GM18505 (cell line): ENCODE measurements at regions not wholly inside any gene's neighbourhood (a gene's known extent, or its start where the extent isn't known, plus 50 kb on each side); places are given as distances from the start of the nearest gene placed in this dataset.

Source experiments
- ATAC-seq: cut with Tn5 transposase; IDR thresholded peaks from one replicate; pipeline ENCODE4 v1.9.1; 2021; ENCODE audit not compliant: unreplicated experiment
- POLR2A ChIP-seq: IDR thresholded peaks from 4 replicates; pipeline ENCODE4 v1.6.1; 2011; ENCODE audit warnings: borderline replicate concordance; ENCODE audit not compliant: insufficient read depth, insufficient read length; ENCODE audit errors: extremely low read depth

DNA sequence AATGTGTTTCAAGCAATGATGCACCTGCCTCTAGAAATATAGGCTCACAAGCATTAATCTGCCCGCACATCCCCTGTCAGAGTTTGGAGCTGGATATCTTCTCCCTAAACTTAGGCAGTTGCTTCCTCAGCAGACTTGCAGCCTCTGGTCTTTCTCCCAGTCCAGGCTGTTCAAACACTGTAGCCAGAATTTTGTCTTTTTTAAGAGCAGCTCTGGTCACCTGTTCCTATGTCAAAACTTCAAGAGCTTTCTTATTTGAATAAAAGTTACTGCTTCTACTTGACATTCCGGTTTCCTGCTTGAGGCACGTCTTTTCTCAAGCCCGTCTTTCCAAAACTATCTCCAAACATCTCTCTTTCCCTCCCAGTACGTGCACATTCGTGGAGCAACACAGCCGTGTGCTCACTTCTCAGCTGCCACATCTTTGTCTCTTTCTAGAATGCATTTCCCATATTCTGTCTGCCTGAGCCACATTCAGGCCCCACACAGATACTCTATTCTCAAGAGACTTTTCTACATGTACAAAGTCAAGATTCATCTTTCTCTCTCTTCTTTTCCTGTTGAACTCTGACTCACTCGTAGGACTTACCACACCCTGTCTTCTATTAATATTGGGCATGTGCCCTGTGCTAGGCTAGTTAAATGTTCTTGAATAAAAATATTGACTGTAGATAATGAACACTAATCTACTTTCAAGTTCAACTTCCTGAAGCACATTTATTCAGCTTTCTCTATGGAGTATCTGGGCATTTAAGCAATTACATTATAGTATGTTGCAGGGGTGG is 307.7 kb upstream of the SOX2 start:
- no peak for ATAC-seq
- no peak for TF ChIP-seq POLR2A

- no peak for TF ChIP-seq POLR2A
- ATAC-seq, result no peak
Measured at GRCh38 chr3:181402347-181402746, 309.4 kb upstream of the SOX2 start.

DNA sequence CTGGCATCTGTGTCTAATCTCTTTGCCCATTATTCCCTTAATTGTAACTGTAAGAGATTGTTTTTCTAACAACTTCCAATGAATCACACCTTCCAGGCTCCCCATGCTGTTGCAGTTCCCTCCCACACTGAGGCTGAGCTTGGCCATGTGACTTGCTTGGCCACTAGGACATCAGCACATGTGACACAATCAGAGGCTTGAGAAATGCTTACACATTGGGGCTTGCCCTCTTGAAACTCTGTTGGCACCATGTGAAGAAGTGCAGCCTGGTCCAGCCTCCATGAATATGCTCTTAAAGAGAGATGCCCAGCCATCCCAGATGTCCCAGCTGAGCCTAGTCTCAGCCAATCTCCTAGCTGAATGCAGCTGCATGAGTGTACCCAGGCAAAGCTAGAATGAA is 326.8 kb upstream of the SOX2 start:
- no peak for ATAC-seq
- no peak for TF ChIP-seq POLR2A

GRCh38 chr3:181383760-181384159 is 328.0 kb upstream of the SOX2 start:
- no peak for ATAC-seq
- TF ChIP-seq POLR2A, result no peak

DNA sequence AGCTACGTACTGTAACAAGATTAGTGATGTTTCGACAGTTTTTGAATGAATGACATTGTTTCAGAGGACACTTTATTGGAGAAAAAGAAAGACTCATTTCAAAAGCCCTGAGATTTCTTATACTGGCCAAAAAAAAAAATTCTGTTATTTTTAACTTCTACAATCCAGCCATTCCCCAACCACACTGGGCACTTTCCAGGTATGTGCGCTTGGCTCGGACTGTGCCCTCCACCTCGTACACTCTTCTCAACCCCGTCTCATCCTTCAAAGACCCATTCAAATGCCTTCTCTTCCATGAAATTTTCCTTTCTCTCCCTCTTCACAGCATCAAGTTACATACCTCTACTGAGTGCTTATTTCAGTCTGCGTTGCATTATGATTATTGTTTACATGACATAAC is 328.5 kb upstream of the SOX2 start:
- TF ChIP-seq POLR2A, result no peak
- ATAC-seq, result no peak

DNA sequence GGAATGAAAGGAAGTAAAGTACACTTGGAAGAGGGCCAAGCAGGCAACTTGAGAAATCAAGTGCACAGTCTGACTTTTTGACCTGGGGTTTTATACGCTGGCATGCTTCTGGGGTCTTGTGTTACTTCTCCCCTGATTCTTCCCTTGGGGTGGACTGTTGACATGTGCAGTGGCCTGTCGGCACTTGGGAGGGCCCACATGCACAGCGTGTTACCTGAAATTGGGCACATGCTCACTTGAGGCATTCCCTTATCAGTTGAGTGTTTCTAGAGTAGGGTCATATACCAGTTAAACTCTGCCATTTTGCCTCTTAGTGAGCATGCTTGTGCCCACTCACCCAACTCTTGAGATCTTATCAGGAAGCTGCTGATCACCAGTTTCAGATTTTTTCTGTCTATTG is 329.1 kb upstream of the SOX2 start:
- ATAC-seq, result no peak
- no peak for TF ChIP-seq POLR2A

DNA sequence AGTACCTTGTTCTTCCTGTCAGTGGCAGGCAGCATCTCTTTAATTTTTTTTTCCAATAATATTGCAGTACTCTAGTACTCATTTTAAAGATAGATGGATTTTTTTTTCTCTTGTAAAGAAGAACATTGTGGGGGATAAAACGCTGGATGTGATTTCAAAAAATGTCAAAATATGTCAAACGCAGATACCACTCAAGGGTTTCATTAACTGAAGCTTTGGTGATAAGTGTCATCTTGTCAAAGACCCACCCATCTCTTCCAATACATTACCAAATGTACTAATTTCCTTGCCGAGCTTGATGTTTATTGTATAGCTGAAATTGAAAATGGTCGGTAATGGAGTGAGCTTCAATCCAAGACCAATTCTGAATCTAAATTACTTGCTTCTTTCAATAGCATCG is 332.4 kb upstream of the SOX2 start:
- TF ChIP-seq POLR2A, result no peak
- no peak for ATAC-seq

GRCh38 chr3:181369637-181370036 is 342.1 kb upstream of the SOX2 start:
- TF ChIP-seq POLR2A, result no peak
- no peak for ATAC-seq

GRCh38 chr3:181363231-181363630 is 348.5 kb upstream of the SOX2 start:
- ATAC-seq, result no peak
- no peak for TF ChIP-seq POLR2A

DNA sequence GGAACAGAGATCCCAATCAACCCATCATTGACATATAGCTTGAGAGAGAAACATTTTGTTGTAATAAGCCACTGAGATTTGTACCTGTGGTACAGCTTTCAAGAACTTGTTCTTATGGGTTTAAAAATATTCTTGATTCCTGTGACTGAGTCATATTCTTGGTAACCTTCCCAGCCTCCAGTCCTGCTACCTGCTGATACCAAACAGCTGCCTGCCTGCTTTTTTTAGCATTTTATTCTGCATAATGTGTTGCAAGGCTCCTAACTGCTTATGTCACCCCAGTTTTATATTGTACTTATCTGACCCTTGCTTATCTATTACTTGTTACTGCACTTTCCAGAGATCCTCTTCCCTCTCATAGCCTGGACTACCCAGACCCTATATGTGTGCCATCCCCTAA is 349.3 kb upstream of the SOX2 start:
- no peak for TF ChIP-seq POLR2A

DNA sequence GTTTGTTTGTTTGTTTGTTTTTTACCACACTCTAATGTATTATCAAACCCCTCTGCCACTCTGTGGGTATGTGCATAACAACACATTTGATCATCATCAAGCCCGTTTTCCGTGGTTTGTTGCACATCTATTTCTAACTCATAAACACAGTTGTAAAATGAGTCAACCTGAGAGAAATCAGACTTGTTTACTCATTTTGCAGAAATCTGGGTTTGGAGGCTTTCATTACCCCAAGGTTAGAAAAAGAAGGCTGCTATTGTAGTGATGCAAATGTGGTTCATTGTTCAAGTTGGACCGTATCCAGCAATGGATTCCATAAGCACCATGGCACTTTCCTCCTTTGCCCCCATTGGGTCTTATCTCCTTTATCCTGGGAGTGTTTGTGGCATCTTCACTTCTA is 353.2 kb upstream of the SOX2 start:
- TF ChIP-seq POLR2A, result no peak
- peak; percentile 84 for ATAC-seq

More for the DNA sequence above, 349.3 kb upstream of the SOX2 start:
- no peak for ATAC-seq

- ATAC-seq, result no peak
- TF ChIP-seq POLR2A, result no peak
Measured at GRCh38 chr3:181358060-181358459, 353.7 kb upstream of the SOX2 start.

DNA sequence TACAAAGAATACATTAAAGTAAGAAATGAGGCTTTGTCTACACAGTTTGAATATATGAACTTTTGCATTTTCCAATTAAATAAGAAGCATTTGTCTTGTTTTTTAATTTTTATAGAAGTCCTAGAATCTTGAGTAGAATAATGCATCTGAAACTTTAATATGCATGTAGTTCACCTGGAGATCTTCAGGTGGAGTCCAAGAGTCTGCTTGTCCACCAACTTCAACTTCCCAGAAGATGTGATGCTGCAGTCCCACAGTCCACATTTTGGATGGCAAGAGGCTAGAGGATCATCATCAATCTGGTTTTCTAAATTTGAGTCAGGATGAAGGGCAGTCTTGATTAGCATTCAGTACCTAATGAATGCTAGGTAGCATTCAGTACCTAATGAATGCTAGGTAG is 357.6 kb upstream of the SOX2 start:
- no peak for TF ChIP-seq POLR2A
- ATAC-seq, result no peak

DNA sequence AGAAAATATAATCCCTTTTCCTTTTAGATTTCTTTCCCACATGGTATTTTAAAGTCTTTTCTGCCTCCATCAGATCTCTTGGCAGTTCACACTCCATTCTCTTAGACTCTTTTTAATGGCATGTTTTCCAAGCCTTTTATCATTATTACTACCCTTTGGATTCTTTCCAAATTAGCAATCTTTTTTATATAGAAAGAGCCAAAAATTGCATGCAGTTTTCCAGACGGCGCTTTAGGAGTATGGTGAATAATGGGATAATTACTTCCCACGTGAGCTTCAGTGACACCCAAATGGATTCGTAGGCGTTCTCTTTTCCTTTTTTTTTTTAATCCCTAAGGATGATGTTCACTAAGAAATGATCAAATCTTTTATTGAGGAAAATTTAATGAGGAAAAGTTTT is 354.8 kb upstream of the DNAJC19 start:
- ATAC-seq, result no peak
- TF ChIP-seq POLR2A, result no peak

DNA sequence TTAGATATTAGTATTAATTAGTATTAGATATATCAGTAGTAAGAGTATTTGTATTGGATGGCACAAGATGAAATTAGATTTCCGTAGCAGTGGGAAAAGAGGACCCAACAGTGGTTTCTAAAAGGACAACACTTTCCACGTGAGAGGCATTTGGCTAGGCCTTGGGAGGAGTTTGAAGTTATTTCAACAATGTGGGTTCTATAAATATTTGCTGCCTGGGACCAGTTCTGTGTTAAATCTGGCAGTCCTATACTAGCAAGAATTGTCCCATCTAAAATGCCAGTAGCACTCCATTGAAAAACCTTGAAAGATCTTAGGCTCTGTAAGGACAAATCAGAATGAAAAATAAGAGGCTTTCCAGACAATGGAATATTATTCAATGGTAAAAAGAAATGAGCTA is 347.1 kb upstream of the DNAJC19 start:
- TF ChIP-seq POLR2A, result no peak
- ATAC-seq, result no peak
